Mesothelial cell of epicardium (in vitro differentiated cells): ENCODE measurements at regions not wholly inside any gene's neighbourhood (a gene's known extent, or its start where the extent isn't known, plus 50 kb on each side); places are given as distances from the start of the nearest gene placed in this dataset.
A peak's percentile ranks its signal among the peaks of the same experiment; 100 is the strongest.

Source experiments
- DNase-seq, 2 experiments: peaks; one replicate each; pipeline ENCODE4 v3.0.0; 2021; ENCODE audit warnings: low spot score in 2 of 2; ENCODE audit not compliant: unreplicated experiment in 2 of 2
- H3K27ac Mint-ChIP-seq: 2 replicates; pipeline ENCODE4 v1.8.0; 2021; ENCODE audit warnings: mixed read lengths
- H3K27me3 Mint-ChIP-seq: 2 replicates; pipeline ENCODE4 v1.8.0; 2021; ENCODE audit warnings: low read depth, mixed read lengths
- H3K36me3 Mint-ChIP-seq: 2 replicates; pipeline ENCODE4 v1.8.0; 2021; ENCODE audit warnings: mixed read lengths
- H3K4me1 Mint-ChIP-seq: 2 replicates; pipeline ENCODE4 v1.8.0; 2021; ENCODE audit warnings: mixed read lengths
- H3K4me3 Mint-ChIP-seq: 2 replicates; pipeline ENCODE4 v1.8.0; 2021; ENCODE audit warnings: mild to moderate bottlenecking, moderate library complexity, mixed read lengths
- H3K9me3 Mint-ChIP-seq: 2 replicates; pipeline ENCODE4 v1.8.0; 2021; ENCODE audit warnings: mixed read lengths
- CTCF ChIP-seq: fragments of 200-600 bp; sonication (generic); IDR thresholded peaks from one replicate; pipeline ENCODE4 v1.5.0; 2021; ENCODE audit warnings: antibody characterized with exemption; ENCODE audit not compliant: unreplicated experiment

GRCh38 chr2:129911363-129912065 is 68.0 kb upstream of the RAB6C start:
- no peak for TF ChIP-seq CTCF
- Mint-ChIP-seq H3K9me3 (no peaks in the 10 kb centered on the region), H3K4me1 (peaks cover 13% of the 10 kb centered on the region), H3K4me3 (no peak overlapping the region), H3K27ac (no peak overlapping the region), H3K27me3 (no peaks in the 10 kb centered on the region), H3K36me3 (no peaks in the 10 kb centered on the region)
- peak in 1 of 2 experiments; percentile 29 for DNase-seq

- peaks cover 6% of the 10 kb centered on the region for H3K4me1 Mint-ChIP-seq
- no peaks in the 10 kb centered on the region for H3K36me3 Mint-ChIP-seq
- H3K4me3 Mint-ChIP-seq = no peak overlapping the region
- no peak overlapping the region for H3K27ac Mint-ChIP-seq
- DNase-seq = peak in 1 of 2 experiments; percentile 30
- no peak for TF ChIP-seq CTCF
- H3K9me3 Mint-ChIP-seq = peaks cover under 1% of the 10 kb centered on the region
- no peaks in the 10 kb centered on the region for H3K27me3 Mint-ChIP-seq
These were observed 67.2 kb upstream of the RAB6C start for GRCh38 chr2:129912066-129912820.

GRCh38 chr2:129912871-129913694 is 66.4 kb upstream of the RAB6C start:
- no peak for TF ChIP-seq CTCF
- Mint-ChIP-seq H3K36me3 (peaks cover 2% of the 10 kb centered on the region), H3K4me3 (no peak overlapping the region), H3K9me3 (peaks cover 9% of the 10 kb centered on the region), H3K27ac (no peak overlapping the region), H3K4me1 (peaks cover under 1% of the 10 kb centered on the region), H3K27me3 (peaks cover 2% of the 10 kb centered on the region)
- peak in 1 of 2 experiments; percentile 11 for DNase-seq

GRCh38 chr2:129913695-129914495 is 65.6 kb upstream of the RAB6C start:
- peaks cover 17% of the 10 kb centered on the region for H3K9me3 Mint-ChIP-seq
- no peak for TF ChIP-seq CTCF
- no peaks in the 10 kb centered on the region for H3K4me1 Mint-ChIP-seq
- H3K36me3 Mint-ChIP-seq = peaks cover 8% of the 10 kb centered on the region
- no peak overlapping the region for H3K4me3 Mint-ChIP-seq
- peaks cover 8% of the 10 kb centered on the region for H3K27me3 Mint-ChIP-seq
- peak in 1 of 2 experiments; percentile 27 for DNase-seq
- no peak overlapping the region for H3K27ac Mint-ChIP-seq
